Astrocyte (in vitro differentiated cells and primary cell): ENCODE measurements at regions not wholly inside any gene's neighbourhood (a gene's known extent, or its start where the extent isn't known, plus 50 kb on each side); places are given as distances from the start of the nearest gene placed in this dataset.

Source experiments
- DNase-seq: peaks from one replicate; pipeline ENCODE4 v3.0.0-alpha.2; 2010; ENCODE audit warnings: low read depth
- FAIRE-seq: peaks from 2 replicates; lab custom pipeline; 2011; peaks lifted over from hg19 to GRCh38; lab: Jason Lieb, UNC
- H2AFZ ChIP-seq: 2 replicates; pipeline ENCODE4 v1.6.0; 2012; ENCODE audit warnings: low read depth, low read length, inconsistent platforms
- H3K27ac ChIP-seq: 2 replicates; pipeline ENCODE4 v1.5.1; 2011; ENCODE audit warnings: low read depth, low read length, inconsistent platforms
- H3K27me3 ChIP-seq: 2 replicates; pipeline ENCODE4 v1.6.0; 2011; ENCODE audit warnings: low read length, inconsistent platforms; ENCODE audit not compliant: insufficient read depth
- H3K36me3 ChIP-seq: 2 replicates; pipeline ENCODE4 v1.5.1; 2011; ENCODE audit warnings: low read length, inconsistent platforms; ENCODE audit not compliant: insufficient read depth
- H3K4me1 ChIP-seq: 2 replicates; pipeline ENCODE4 v1.5.1; 2011; ENCODE audit warnings: low read length, inconsistent platforms; ENCODE audit not compliant: insufficient read depth
- H3K4me2 ChIP-seq: 2 replicates; pipeline ENCODE4 v1.6.0; 2012; ENCODE audit warnings: low read length, inconsistent platforms
- H3K4me3 ChIP-seq: 2 replicates; pipeline ENCODE4 v1.5.1; 2011; ENCODE audit warnings: low read depth, mild to moderate bottlenecking, low read length, inconsistent platforms; ENCODE audit not compliant: insufficient read depth
- H3K79me2 ChIP-seq: 2 replicates; pipeline ENCODE4 v1.6.0; 2012; ENCODE audit warnings: mild to moderate bottlenecking, low read length, inconsistent platforms; ENCODE audit not compliant: insufficient read depth
- H3K9ac ChIP-seq: 2 replicates; pipeline ENCODE4 v1.6.0; 2012; ENCODE audit warnings: mild to moderate bottlenecking, low read length, inconsistent platforms
- H3K9me3 ChIP-seq: 2 replicates; pipeline ENCODE4 v1.5.1; 2012; ENCODE audit warnings: low read depth, mild to moderate bottlenecking, low read length, inconsistent platforms; ENCODE audit not compliant: insufficient read depth
- H4K20me1 ChIP-seq: 2 replicates; pipeline ENCODE4 v1.6.0; 2012; ENCODE audit warnings: low read length, inconsistent platforms; ENCODE audit not compliant: insufficient read depth
- H3K27ac Mint-ChIP-seq: one replicate; pipeline ENCODE4 v1.8.0; 2021; ENCODE audit warnings: mild to moderate bottlenecking, mixed read lengths; ENCODE audit not compliant: unreplicated experiment
- H3K27me3 Mint-ChIP-seq: one replicate; pipeline ENCODE4 v1.8.0; 2021; ENCODE audit warnings: low read depth, mixed read lengths; ENCODE audit not compliant: unreplicated experiment
- H3K36me3 Mint-ChIP-seq: one replicate; pipeline ENCODE4 v1.8.0; 2021; ENCODE audit warnings: low read depth, mixed read lengths; ENCODE audit not compliant: unreplicated experiment
- H3K4me1 Mint-ChIP-seq: one replicate; pipeline ENCODE4 v1.8.0; 2021; ENCODE audit warnings: low read depth, mixed read lengths; ENCODE audit not compliant: unreplicated experiment
- H3K4me3 Mint-ChIP-seq: one replicate; pipeline ENCODE4 v1.8.0; 2021; ENCODE audit warnings: mild to moderate bottlenecking, moderate library complexity, mixed read lengths; ENCODE audit not compliant: unreplicated experiment
- H3K9me3 Mint-ChIP-seq: one replicate; pipeline ENCODE4 v1.8.0; 2021; ENCODE audit warnings: mild to moderate bottlenecking, mixed read lengths; ENCODE audit not compliant: unreplicated experiment
- EZH2 ChIP-seq: IDR thresholded peaks from 2 replicates; pipeline ENCODE4 v1.6.1; 2012; ENCODE audit warnings: mild to moderate bottlenecking, low read length, inconsistent platforms; ENCODE audit not compliant: insufficient read depth
- TF ChIP-seq, protein P1 (sequence below): IDR thresholded peaks from 2 replicates; pipeline ENCODE4 v1.5.1; 2011; ENCODE audit warnings: low read depth, mild to moderate bottlenecking, inconsistent platforms, low read length, moderate library complexity; ENCODE audit not compliant: insufficient read depth

DNA sequence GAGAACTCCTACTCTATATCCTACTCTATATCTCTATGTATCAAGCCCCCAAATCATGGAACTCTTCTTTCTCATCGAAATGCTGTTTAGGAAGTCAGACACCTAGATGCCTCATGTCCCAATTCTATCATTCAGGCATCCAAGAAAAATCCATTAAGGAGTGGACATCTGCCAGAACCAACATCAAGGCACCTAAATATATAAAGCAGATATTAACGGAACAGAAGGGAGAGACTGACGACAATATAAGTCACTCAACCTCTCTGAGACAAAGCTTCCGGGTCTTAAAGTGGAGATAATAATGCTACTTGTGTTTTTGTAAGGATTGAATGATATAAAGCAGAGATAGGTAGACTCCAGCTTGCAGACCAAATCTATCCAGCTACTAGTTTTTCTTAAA, 241.5 kb downstream of the NFATC2 start:
- Histone ChIP-seq H2AFZ (no peak overlapping the region), H3K4me2 (no peak overlapping the region), H3K9me3 (peaks cover 16% of the 10 kb centered on the region), H3K27ac (no peak overlapping the region), H3K9ac (no peak overlapping the region), H3K27me3 (no peaks in the 10 kb centered on the region), H3K36me3 (no peaks in the 10 kb centered on the region), H3K4me3 (no peak overlapping the region), H3K79me2 (no peaks in the 10 kb centered on the region), H3K4me1 (no peaks in the 10 kb centered on the region), H4K20me1 (no peaks in the 10 kb centered on the region)
- no peak for DNase-seq
- FAIRE-seq, result no peak
- Mint-ChIP-seq H3K36me3 (no peaks in the 10 kb centered on the region), H3K4me3 (no peak overlapping the region), H3K9me3 (peaks cover 20% of the 10 kb centered on the region), H3K4me1 (peaks cover 3% of the 10 kb centered on the region), H3K27me3 (peaks cover 2% of the 10 kb centered on the region), H3K27ac (no peak overlapping the region)
- TF ChIP-seq EZH2, result no peak
- TF ChIP-seq, protein P1, sequence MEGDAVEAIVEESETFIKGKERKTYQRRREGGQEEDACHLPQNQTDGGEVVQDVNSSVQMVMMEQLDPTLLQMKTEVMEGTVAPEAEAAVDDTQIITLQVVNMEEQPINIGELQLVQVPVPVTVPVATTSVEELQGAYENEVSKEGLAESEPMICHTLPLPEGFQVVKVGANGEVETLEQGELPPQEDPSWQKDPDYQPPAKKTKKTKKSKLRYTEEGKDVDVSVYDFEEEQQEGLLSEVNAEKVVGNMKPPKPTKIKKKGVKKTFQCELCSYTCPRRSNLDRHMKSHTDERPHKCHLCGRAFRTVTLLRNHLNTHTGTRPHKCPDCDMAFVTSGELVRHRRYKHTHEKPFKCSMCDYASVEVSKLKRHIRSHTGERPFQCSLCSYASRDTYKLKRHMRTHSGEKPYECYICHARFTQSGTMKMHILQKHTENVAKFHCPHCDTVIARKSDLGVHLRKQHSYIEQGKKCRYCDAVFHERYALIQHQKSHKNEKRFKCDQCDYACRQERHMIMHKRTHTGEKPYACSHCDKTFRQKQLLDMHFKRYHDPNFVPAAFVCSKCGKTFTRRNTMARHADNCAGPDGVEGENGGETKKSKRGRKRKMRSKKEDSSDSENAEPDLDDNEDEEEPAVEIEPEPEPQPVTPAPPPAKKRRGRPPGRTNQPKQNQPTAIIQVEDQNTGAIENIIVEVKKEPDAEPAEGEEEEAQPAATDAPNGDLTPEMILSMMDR, result no peak

DNA sequence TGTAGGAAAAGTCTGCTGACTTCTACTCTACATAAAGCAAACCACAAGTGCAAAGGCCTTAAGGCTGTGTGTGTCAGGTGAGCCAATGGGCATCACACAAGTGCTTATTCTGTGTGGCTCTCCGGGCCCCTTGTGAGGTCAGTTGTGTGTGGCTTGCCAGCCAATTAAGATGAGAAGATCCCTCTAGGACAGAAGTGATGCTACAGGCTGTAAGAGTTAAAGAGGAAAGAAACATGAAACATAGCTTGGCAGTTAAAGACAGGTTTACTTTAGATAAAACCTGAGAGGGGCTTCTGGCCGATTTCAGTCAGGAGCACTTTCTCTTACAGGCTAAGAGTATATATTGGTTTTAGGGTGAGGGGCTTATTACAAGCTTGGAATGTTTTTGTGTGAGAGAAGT, 242.4 kb downstream of the NFATC2 start:
- Histone ChIP-seq H3K9ac (no peak overlapping the region), H3K4me3 (no peak overlapping the region), H3K9me3 (peaks cover 16% of the 10 kb centered on the region), H3K4me1 (no peaks in the 10 kb centered on the region), H3K27ac (no peak overlapping the region), H3K4me2 (no peak overlapping the region), H2AFZ (no peak overlapping the region), H3K79me2 (no peaks in the 10 kb centered on the region), H4K20me1 (no peaks in the 10 kb centered on the region), H3K27me3 (no peaks in the 10 kb centered on the region), H3K36me3 (no peaks in the 10 kb centered on the region)
- no peak overlapping the region for H3K4me3 Mint-ChIP-seq
- H3K4me1 Mint-ChIP-seq, result peaks cover under 1% of the 10 kb centered on the region
- H3K9me3 Mint-ChIP-seq, result peaks cover 20% of the 10 kb centered on the region
- FAIRE-seq (no peak), DNase-seq (no peak)
- peaks cover 2% of the 10 kb centered on the region for H3K27me3 Mint-ChIP-seq
- no peak overlapping the region for H3K27ac Mint-ChIP-seq
- no peak for TF ChIP-seq EZH2
- TF ChIP-seq, protein P1, result no peak
- H3K36me3 Mint-ChIP-seq, result no peaks in the 10 kb centered on the region

DNA sequence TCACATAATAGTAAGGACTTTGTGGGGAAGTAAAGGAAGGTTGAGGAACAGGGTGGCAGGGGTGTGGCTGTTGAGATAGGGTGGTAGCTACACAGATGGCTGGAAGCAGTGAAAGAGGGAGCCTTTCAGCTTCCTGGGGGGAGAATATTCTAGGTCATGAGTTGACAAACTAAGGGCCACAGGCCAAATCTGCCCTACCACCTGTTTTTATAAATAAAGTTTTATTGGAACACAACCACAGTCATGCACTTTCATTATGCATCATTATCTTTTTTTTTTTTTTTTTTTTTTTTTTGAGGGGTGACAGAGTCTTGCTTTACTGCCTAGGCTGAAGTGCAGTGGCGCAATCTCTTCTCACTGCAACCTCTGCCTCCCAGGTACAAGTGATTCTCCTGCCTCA, 243.1 kb downstream of the NFATC2 start:
- H3K4me1 ChIP-seq, result no peaks in the 10 kb centered on the region
- H3K36me3 ChIP-seq, result no peaks in the 10 kb centered on the region
- no peak for FAIRE-seq
- H3K36me3 Mint-ChIP-seq, result no peaks in the 10 kb centered on the region
- no peak overlapping the region for H3K4me3 Mint-ChIP-seq
- H3K4me1 Mint-ChIP-seq, result no peaks in the 10 kb centered on the region
- no peak overlapping the region for H3K4me2 ChIP-seq
- no peak overlapping the region for H3K27ac Mint-ChIP-seq
- H3K79me2 ChIP-seq, result no peaks in the 10 kb centered on the region
- peaks cover 20% of the 10 kb centered on the region for H3K9me3 Mint-ChIP-seq
- no peak overlapping the region for H3K9ac ChIP-seq
- no peak overlapping the region for H2AFZ ChIP-seq
- no peak for DNase-seq
- H3K27ac ChIP-seq, result no peak overlapping the region
- H4K20me1 ChIP-seq, result no peaks in the 10 kb centered on the region
- H3K9me3 ChIP-seq, result peaks cover 16% of the 10 kb centered on the region
- peaks cover 4% of the 10 kb centered on the region for H3K27me3 Mint-ChIP-seq
- H3K4me3 ChIP-seq, result no peak overlapping the region
- TF ChIP-seq, protein P1, result no peak
- TF ChIP-seq EZH2, result no peak
- H3K27me3 ChIP-seq, result no peaks in the 10 kb centered on the region
